ENCODE measurements at regions not wholly inside any gene's neighbourhood (a gene's known extent, or its start where the extent isn't known, plus 50 kb on each side); places are given as distances from the start of the nearest gene placed in this dataset.

DNA sequence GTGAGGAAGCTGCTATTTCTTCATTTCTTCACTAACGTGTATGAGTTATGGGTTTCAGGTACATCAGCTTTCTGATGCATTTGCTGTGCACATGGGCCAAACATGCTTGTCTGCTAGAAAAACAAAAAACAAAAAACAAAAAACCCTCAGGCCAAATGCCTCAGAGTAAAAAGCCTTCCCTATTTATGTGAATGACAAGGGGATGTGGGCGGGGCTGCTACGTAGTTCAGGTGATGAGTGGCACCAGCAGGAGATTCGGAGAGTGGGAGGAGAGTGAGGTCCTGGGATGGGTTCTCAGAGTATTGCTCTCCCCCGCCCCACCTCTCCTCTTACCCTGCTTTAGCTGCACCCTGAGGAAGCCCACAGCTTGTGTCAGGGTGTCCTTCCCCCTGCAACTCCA is 596.8 kb upstream of the JAG1 start:
- DNase-seq (ENCODE audit: low read depth): peak; percentile 62
- no peak overlapping the region for H3K4me3 ChIP-seq (ENCODE audit: low read length)

GRCh38 chr20:11271319-11271718 is 597.5 kb upstream of the JAG1 start:
- TF ChIP-seq, protein P1, sequence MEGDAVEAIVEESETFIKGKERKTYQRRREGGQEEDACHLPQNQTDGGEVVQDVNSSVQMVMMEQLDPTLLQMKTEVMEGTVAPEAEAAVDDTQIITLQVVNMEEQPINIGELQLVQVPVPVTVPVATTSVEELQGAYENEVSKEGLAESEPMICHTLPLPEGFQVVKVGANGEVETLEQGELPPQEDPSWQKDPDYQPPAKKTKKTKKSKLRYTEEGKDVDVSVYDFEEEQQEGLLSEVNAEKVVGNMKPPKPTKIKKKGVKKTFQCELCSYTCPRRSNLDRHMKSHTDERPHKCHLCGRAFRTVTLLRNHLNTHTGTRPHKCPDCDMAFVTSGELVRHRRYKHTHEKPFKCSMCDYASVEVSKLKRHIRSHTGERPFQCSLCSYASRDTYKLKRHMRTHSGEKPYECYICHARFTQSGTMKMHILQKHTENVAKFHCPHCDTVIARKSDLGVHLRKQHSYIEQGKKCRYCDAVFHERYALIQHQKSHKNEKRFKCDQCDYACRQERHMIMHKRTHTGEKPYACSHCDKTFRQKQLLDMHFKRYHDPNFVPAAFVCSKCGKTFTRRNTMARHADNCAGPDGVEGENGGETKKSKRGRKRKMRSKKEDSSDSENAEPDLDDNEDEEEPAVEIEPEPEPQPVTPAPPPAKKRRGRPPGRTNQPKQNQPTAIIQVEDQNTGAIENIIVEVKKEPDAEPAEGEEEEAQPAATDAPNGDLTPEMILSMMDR (IDR thresholded peaks at IDR 0.05; ENCODE audit: insufficient read depth, low read depth, low read length, missing control alignments): no peak
- H3K4me3 ChIP-seq (ENCODE audit: low read length): no peak overlapping the region
- DNase-seq (ENCODE audit: low read depth): no peak

More for the DNA sequence above, 596.8 kb upstream of the JAG1 start:
- TF ChIP-seq, protein P1 (IDR thresholded peaks at IDR 0.05; ENCODE audit: insufficient read depth, low read depth, low read length, missing control alignments): no peak

DNA sequence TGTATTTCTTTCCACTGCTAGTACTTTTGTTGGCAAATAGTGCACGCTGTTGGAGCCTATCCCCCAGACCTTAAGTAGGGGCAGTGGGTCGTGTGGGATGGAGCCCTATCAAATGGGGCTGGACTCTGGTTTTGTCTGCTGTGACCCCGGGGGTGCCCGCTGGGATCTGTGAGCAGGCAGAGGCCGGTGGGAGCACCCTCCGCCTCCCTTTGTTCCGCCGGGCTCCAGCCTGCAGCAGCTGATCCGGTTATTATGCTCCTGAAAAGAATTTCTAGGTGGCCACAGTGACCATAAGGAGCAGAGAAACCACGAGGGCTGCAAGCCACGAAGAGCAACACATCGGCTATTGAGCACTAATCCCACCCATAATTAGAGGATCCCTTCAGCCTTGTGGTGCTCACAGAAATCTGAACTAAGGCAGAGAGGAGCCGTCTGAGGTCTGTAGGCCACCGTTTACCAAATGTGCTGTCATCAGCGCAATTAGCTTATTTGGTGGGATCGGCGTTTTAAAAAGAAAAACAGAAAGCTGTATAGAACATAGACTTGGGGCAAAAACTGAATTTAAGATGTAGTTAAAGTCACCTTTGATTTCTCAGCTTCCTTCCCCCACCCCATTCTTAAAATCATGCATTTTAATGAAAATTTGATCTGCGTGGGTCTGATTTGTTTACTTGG is 598.3 kb upstream of the JAG1 start:
- TF ChIP-seq, protein P1 (IDR thresholded peaks at IDR 0.05; ENCODE audit: insufficient read depth, low read depth, low read length, missing control alignments): no peak
- no peak for DNase-seq (ENCODE audit: low read depth)

GRCh38 chr20:11274141-11274594 is 600.4 kb upstream of the JAG1 start:
- peak; percentile 83 for DNase-seq (ENCODE audit: low read depth)
- TF ChIP-seq, protein P1 (IDR thresholded peaks at IDR 0.05; ENCODE audit: insufficient read depth, low read depth, low read length, missing control alignments): peak; percentile 70
- no peak overlapping the region for H3K4me3 ChIP-seq (ENCODE audit: low read length)

More for the DNA sequence above, 598.3 kb upstream of the JAG1 start:
- no peak overlapping the region for H3K4me3 ChIP-seq (ENCODE audit: low read length)

- no peak for DNase-seq (ENCODE audit: low read depth)
- TF ChIP-seq, protein P1 (IDR thresholded peaks at IDR 0.05; ENCODE audit: insufficient read depth, low read depth, low read length, missing control alignments): no peak
- no peak overlapping the region for H3K4me3 ChIP-seq (ENCODE audit: low read length)
These were observed 601.9 kb upstream of the JAG1 start for GRCh38 chr20:11275740-11276139.

DNA sequence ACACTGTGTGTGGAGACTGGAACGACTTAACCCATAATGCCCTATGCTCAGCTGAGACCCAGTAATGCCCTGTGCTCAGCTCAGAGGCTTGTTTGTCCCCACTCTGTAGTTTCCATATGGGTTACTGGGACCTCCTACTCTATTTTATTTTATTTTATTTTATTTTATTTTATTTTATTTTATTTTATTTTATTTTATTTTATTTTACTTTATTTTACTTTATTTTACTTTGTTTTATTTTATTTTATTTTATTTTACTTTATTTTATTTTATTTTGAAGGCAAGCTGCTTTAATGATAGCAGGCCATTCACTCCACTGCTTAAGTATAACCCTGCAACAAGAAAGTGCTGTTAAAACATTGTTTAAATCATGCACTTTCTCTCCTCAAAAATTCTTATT is 603.4 kb upstream of the JAG1 start:
- no peak for DNase-seq (ENCODE audit: low read depth)
- no peak overlapping the region for H3K4me3 ChIP-seq (ENCODE audit: low read length)
- TF ChIP-seq, protein P1 (IDR thresholded peaks at IDR 0.05; ENCODE audit: insufficient read depth, low read depth, low read length, missing control alignments): no peak

DNA sequence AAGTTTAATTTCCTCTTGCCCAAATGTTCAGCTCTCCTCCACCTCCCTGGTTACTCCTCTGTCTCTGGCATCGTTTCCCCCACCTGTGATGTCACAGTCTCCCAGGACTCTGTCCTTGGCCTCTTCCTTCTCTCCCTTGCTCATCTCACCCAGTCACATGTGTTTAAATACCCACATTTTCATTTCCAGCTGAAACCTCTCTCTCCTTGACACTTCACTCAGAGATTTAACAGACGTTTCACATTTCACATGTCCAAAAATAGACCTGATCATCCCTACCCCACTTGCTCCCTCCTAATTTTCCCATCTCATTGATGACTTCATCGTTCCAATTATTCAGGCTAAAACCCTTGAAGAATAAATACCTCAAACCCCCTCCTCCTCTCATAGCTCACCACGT is 604.1 kb upstream of the JAG1 start:
- DNase-seq (ENCODE audit: low read depth): no peak
- TF ChIP-seq, protein P1 (IDR thresholded peaks at IDR 0.05; ENCODE audit: insufficient read depth, low read depth, low read length, missing control alignments): no peak
- no peak overlapping the region for H3K4me3 ChIP-seq (ENCODE audit: low read length)

Measured in epithelial cell of esophagus (primary cell).